SK-N-SH (cell line): ENCODE measurements at regions not wholly inside any gene's neighbourhood (a gene's known extent, or its start where the extent isn't known, plus 50 kb on each side); places are given as distances from the start of the nearest gene placed in this dataset.

ENCODE experiments used
- CTCF ChIA-PET: fragments of 300-600, 350-600 bp; formaldehyde crosslinking; extraction: SDS; loops from one replicate; lab custom pipeline; 2021; lab: Yijun Ruan, JAX
- POLR2A ChIA-PET: fragments of 350-600 bp; sonication (Branson Sonifier 250); formaldehyde crosslinking; extraction: SDS; loops from one replicate; lab custom pipeline; 2020; ENCODE audit warnings: antibody characterized with exemption, inconsistent platforms; lab: Yijun Ruan, JAX
- DNase-seq: peaks from one replicate; pipeline ENCODE4 v3.0.0; 2012
- H2AFZ ChIP-seq: fragments of 200-600 bp; sonication (generic); 2 replicates; pipeline ENCODE4 v1.8.1; 2016; ENCODE audit warnings: antibody characterized with exemption, mild to moderate bottlenecking, low read depth
- H3F3A ChIP-seq: fragments of 200-600 bp; sonication (generic); replicated peaks from 2 replicates; pipeline ENCODE3; 2016; ENCODE audit warnings: antibody characterized with exemption, mild to moderate bottlenecking; ENCODE audit not compliant: insufficient read depth
- H3K27ac ChIP-seq, 2 experiments: fragments of 200-500 bp in 1 of 2; fragments of 200-600 bp in 1 of 2; sonication (Bioruptor generic) in 1 of 2; sonication (generic), shearing (Covaris generic) in 1 of 2; 2 replicates each; pipeline versions ENCODE4 v1.5.1 to v1.6.1; 2014 to 2016; ENCODE audit warnings: low read depth in 2 of 2, inconsistent platforms in 1 of 2, low read length in 1 of 2, mild to moderate bottlenecking in 1 of 2, mixed read lengths in 1 of 2
- H3K27me3 ChIP-seq: fragments of 200-600 bp; sonication (generic), shearing (Covaris generic); 2 replicates; pipeline ENCODE4 v1.6.1; 2016; ENCODE audit warnings: mixed run types; ENCODE audit not compliant: insufficient read depth
- H3K36me3 ChIP-seq, 2 experiments: fragments of 200-500 bp in 1 of 2; fragments of 200-600 bp in 1 of 2; sonication (Bioruptor generic) in 1 of 2; sonication (generic) in 1 of 2; replicated peaks in 1 of 2; 2 replicates each; pipeline versions ENCODE3 to v1.5.1; 2014 to 2016; ENCODE audit warnings: low read length in 1 of 2, mild to moderate bottlenecking in 1 of 2; ENCODE audit not compliant: insufficient read depth in 2 of 2, control insufficient read depth in 1 of 2
- H3K4me1 ChIP-seq, 2 experiments: fragments of 200-500 bp in 1 of 2; fragments of 200-600 bp in 1 of 2; sonication (Bioruptor generic) in 1 of 2; sonication (generic), shearing (Covaris generic) in 1 of 2; 2 replicates each; pipeline versions ENCODE4 v1.5.1 to v1.6.1; 2014 to 2016; ENCODE audit warnings: low read depth in 1 of 2, low read length in 1 of 2, mixed run types in 1 of 2; ENCODE audit not compliant: insufficient read depth in 2 of 2, control insufficient read depth in 1 of 2
- H3K4me2 ChIP-seq: fragments of 200-600 bp; sonication (generic), shearing (Covaris generic); 2 replicates; pipeline ENCODE4 v1.6.1; 2017; ENCODE audit warnings: mixed run types
- H3K4me3 ChIP-seq, 2 experiments: fragments of 200-500 bp in 1 of 2; fragments of 200-600 bp in 1 of 2; sonication (Bioruptor generic) in 1 of 2; sonication (generic), shearing (Covaris generic) in 1 of 2; 2 replicates each; pipeline versions ENCODE4 v1.5.1 to v1.8.1; 2014 to 2016; ENCODE audit warnings: low read depth in 2 of 2, inconsistent platforms in 1 of 2, low read length in 1 of 2, mild to moderate bottlenecking in 1 of 2, mixed read lengths in 1 of 2, moderate library complexity in 1 of 2
- H3K79me2 ChIP-seq: fragments of 200-600 bp; sonication (generic); 2 replicates; pipeline ENCODE4 v1.8.1; 2017; ENCODE audit warnings: mild to moderate bottlenecking; ENCODE audit not compliant: insufficient read depth
- H3K9ac ChIP-seq: fragments of 200-600 bp; sonication (generic); 2 replicates; pipeline ENCODE4 v1.6.1; 2017; ENCODE audit warnings: mixed run types
- H3K9me2 ChIP-seq: fragments of 200-600 bp; sonication (generic); 2 replicates; pipeline ENCODE4 v1.6.1; 2017; ENCODE audit warnings: mixed run types
- H3K9me3 ChIP-seq: fragments of 200-600 bp; sonication (generic); 2 replicates; pipeline ENCODE4 v1.6.1; 2017; ENCODE audit warnings: mixed run types, mild to moderate bottlenecking, moderate library complexity
- H4K20me1 ChIP-seq: fragments of 200-600 bp; sonication (generic); 2 replicates; pipeline ENCODE4 v1.6.1; 2017; ENCODE audit warnings: mild to moderate bottlenecking, mixed run types; ENCODE audit not compliant: insufficient read depth
- CHD2 ChIP-seq: fragments of 150-350 bp; IDR thresholded peaks from 2 replicates; pipeline ENCODE4 v1.6.1; 2018; ENCODE audit warnings: low read length; ENCODE audit not compliant: partially characterized antibody
- ELF1 ChIP-seq: IDR thresholded peaks from 2 replicates; pipeline ENCODE4 v1.4.0; 2012
- FOXJ3 ChIP-seq: sonication (generic); formaldehyde crosslinking; IDR thresholded peaks from 2 replicates; pipeline ENCODE4 v1.5.1; 2020; ENCODE audit warnings: mild to moderate bottlenecking, missing genetic modification reagents
- FOXM1 ChIP-seq: IDR thresholded peaks from 2 replicates; pipeline ENCODE4 v1.4.0; 2012; ENCODE audit warnings: low read depth, mild to moderate bottlenecking
- GATA2 ChIP-seq: sonication (generic); formaldehyde crosslinking; IDR thresholded peaks from 2 replicates; pipeline ENCODE4 v1.5.0; 2020; ENCODE audit warnings: mild to moderate bottlenecking, missing genetic modification reagents
- MEF2A ChIP-seq: IDR thresholded peaks from 2 replicates; pipeline ENCODE4 v1.4.0; 2012; ENCODE audit warnings: low read depth, borderline replicate concordance
- MXI1 ChIP-seq: IDR thresholded peaks from 2 replicates; pipeline ENCODE4 v1.6.1; 2012; ENCODE audit warnings: mild to moderate bottlenecking, low read depth, low read length, improper control_type of control experiment
- POLR2AphosphoS5 ChIP-seq: IDR thresholded peaks from 2 replicates; pipeline ENCODE4 v1.6.1; 2012; ENCODE audit warnings: low read depth, low read length
- RAD21 ChIP-seq: IDR thresholded peaks from 2 replicates; pipeline ENCODE4 v1.6.1; 2012; ENCODE audit warnings: mild to moderate bottlenecking, low read length
- RXRA ChIP-seq: IDR thresholded peaks from 2 replicates; pipeline ENCODE4 v1.4.0; 2012; ENCODE audit warnings: low read depth, mild to moderate bottlenecking, borderline replicate concordance
- TEAD4 ChIP-seq: IDR thresholded peaks from 2 replicates; pipeline ENCODE4 v1.4.0; 2012; ENCODE audit warnings: mild to moderate bottlenecking, borderline replicate concordance; ENCODE audit not compliant: insufficient read depth
- YY1 ChIP-seq: IDR thresholded peaks from 2 replicates; pipeline ENCODE4 v1.4.0; 2012; ENCODE audit warnings: low read depth, mild to moderate bottlenecking
- WGBS: methylation state at CpG from one replicate; pipeline ENCODE4 v1.1.6; 2017; ENCODE audit warnings: low lambda C conversion rate; 5-methylcytosine and 5-hydroxymethylcytosine counted together
- TF ChIP-seq, protein P1 (sequence below): IDR thresholded peaks from 2 replicates; pipeline ENCODE4 v1.4.0; 2012; ENCODE audit warnings: low read depth, borderline replicate concordance
- TF ChIP-seq, protein P2 (sequence below): IDR thresholded peaks from 2 replicates; pipeline ENCODE4 v1.6.1; 2012; ENCODE audit warnings: mild to moderate bottlenecking, low read depth, low read length, moderate library complexity
- TF ChIP-seq, protein P3 (sequence below): fragments of 150-350 bp; IDR thresholded peaks from 2 replicates; pipeline ENCODE4 v1.6.1; 2016; ENCODE audit warnings: mild to moderate bottlenecking, low read depth, low read length

DNA sequence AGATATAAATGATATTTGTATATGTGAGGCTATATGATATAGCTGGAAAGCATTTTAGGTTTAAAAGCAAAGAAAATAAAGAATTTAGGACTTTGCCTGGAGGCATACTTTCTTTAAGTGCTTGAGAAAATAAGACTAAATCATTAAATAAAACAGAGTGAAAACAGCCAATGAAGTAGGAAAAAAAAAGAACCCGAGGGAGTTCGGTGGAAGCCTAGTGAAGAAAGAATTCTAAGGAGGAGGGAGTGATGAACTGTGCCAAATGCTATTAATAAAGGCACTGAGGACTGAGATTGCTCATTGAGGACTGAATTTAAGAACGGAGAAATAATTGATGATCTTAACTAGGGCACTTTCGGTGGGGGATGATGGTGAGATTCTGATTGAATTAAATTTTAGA, 573.5 kb downstream of the DSC3 start:
- DNase-seq: no peak
- Histone ChIP-seq H3K4me2 (no peak overlapping the region), H4K20me1 (no peaks in the 10 kb centered on the region), H3K9ac (no peak overlapping the region), H3K4me1 (no peaks in the 10 kb centered on the region), H3K4me3 (no peak overlapping the region), H3K9me2 (no peaks in the 10 kb centered on the region), H2AFZ (no peak overlapping the region), H3K27ac (no peak overlapping the region), H3K27me3 (no peaks in the 10 kb centered on the region), H3F3A (no peaks in the 10 kb centered on the region), H3K9me3 (no peaks in the 10 kb centered on the region), H3K79me2 (no peaks in the 10 kb centered on the region), H3K36me3 (no peaks in the 10 kb centered on the region)
- ChIA-PET POLR2A (no interaction called here), CTCF (interaction anchor here (1.5 kb wide), 1 partner anchor 40 kb away, joined by 3 read pairs; no protein-coding TSS in a partner anchor)
- TF ChIP-seq YY1 (no peak), RXRA (no peak), CHD2 (no peak), FOXM1 (no peak), MXI1 (no peak), FOXJ3 (CRISPR knock-in tag) (no peak), POLR2AphosphoS5 (no peak), MEF2A (no peak), ELF1 (no peak), RAD21 (no peak), TEAD4 (no peak), GATA2 (CRISPR knock-in tag) (no peak)
- TF ChIP-seq, protein P1, sequence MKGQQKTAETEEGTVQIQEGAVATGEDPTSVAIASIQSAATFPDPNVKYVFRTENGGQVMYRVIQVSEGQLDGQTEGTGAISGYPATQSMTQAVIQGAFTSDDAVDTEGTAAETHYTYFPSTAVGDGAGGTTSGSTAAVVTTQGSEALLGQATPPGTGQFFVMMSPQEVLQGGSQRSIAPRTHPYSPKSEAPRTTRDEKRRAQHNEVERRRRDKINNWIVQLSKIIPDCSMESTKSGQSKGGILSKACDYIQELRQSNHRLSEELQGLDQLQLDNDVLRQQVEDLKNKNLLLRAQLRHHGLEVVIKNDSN: no peak
- TF ChIP-seq, protein P2, sequence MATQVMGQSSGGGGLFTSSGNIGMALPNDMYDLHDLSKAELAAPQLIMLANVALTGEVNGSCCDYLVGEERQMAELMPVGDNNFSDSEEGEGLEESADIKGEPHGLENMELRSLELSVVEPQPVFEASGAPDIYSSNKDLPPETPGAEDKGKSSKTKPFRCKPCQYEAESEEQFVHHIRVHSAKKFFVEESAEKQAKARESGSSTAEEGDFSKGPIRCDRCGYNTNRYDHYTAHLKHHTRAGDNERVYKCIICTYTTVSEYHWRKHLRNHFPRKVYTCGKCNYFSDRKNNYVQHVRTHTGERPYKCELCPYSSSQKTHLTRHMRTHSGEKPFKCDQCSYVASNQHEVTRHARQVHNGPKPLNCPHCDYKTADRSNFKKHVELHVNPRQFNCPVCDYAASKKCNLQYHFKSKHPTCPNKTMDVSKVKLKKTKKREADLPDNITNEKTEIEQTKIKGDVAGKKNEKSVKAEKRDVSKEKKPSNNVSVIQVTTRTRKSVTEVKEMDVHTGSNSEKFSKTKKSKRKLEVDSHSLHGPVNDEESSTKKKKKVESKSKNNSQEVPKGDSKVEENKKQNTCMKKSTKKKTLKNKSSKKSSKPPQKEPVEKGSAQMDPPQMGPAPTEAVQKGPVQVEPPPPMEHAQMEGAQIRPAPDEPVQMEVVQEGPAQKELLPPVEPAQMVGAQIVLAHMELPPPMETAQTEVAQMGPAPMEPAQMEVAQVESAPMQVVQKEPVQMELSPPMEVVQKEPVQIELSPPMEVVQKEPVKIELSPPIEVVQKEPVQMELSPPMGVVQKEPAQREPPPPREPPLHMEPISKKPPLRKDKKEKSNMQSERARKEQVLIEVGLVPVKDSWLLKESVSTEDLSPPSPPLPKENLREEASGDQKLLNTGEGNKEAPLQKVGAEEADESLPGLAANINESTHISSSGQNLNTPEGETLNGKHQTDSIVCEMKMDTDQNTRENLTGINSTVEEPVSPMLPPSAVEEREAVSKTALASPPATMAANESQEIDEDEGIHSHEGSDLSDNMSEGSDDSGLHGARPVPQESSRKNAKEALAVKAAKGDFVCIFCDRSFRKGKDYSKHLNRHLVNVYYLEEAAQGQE: no peak
- TF ChIP-seq, protein P3, sequence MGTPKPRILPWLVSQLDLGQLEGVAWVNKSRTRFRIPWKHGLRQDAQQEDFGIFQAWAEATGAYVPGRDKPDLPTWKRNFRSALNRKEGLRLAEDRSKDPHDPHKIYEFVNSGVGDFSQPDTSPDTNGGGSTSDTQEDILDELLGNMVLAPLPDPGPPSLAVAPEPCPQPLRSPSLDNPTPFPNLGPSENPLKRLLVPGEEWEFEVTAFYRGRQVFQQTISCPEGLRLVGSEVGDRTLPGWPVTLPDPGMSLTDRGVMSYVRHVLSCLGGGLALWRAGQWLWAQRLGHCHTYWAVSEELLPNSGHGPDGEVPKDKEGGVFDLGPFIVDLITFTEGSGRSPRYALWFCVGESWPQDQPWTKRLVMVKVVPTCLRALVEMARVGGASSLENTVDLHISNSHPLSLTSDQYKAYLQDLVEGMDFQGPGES: no peak
- 16% methylated on average over 4 of the region's 4 CpGs for WGBS
